Chondrocyte (in vitro differentiated cells): ENCODE measurements at regions not wholly inside any gene's neighbourhood (a gene's known extent, or its start where the extent isn't known, plus 50 kb on each side); places are given as distances from the start of the nearest gene placed in this dataset.

ENCODE experiments used
- DNase-seq: peaks from one replicate; pipeline ENCODE4 v3.0.0; 2021; ENCODE audit warnings: mixed read lengths, low spot score
- H3K27ac Mint-ChIP-seq: one replicate; pipeline ENCODE4 v1.8.0; 2021; ENCODE audit warnings: mild to moderate bottlenecking, moderate library complexity, mixed read lengths; ENCODE audit not compliant: unreplicated experiment
- H3K27me3 Mint-ChIP-seq: 2 replicates; pipeline ENCODE4 v1.8.0; 2021; ENCODE audit warnings: low read depth, mixed read lengths
- H3K36me3 Mint-ChIP-seq: 2 replicates; pipeline ENCODE4 v1.8.0; 2021; ENCODE audit warnings: low read depth, mixed read lengths
- H3K4me1 Mint-ChIP-seq: 2 replicates; pipeline ENCODE4 v1.8.0; 2021; ENCODE audit warnings: low read depth, mild to moderate bottlenecking, mixed read lengths
- H3K4me3 Mint-ChIP-seq: one replicate; pipeline ENCODE4 v1.8.0; 2021; ENCODE audit warnings: mild to moderate bottlenecking, moderate library complexity, mixed read lengths; ENCODE audit not compliant: unreplicated experiment
- H3K9me3 Mint-ChIP-seq: 2 replicates; pipeline ENCODE4 v1.8.0; 2021; ENCODE audit warnings: low read depth, mixed read lengths
- TF ChIP-seq, protein P1 (sequence below): fragments of 200-600 bp; sonication (generic); IDR thresholded peaks from 2 replicates; pipeline ENCODE4 v1.5.0; 2021; ENCODE audit warnings: antibody characterized with exemption, mild to moderate bottlenecking, moderate library complexity

DNA sequence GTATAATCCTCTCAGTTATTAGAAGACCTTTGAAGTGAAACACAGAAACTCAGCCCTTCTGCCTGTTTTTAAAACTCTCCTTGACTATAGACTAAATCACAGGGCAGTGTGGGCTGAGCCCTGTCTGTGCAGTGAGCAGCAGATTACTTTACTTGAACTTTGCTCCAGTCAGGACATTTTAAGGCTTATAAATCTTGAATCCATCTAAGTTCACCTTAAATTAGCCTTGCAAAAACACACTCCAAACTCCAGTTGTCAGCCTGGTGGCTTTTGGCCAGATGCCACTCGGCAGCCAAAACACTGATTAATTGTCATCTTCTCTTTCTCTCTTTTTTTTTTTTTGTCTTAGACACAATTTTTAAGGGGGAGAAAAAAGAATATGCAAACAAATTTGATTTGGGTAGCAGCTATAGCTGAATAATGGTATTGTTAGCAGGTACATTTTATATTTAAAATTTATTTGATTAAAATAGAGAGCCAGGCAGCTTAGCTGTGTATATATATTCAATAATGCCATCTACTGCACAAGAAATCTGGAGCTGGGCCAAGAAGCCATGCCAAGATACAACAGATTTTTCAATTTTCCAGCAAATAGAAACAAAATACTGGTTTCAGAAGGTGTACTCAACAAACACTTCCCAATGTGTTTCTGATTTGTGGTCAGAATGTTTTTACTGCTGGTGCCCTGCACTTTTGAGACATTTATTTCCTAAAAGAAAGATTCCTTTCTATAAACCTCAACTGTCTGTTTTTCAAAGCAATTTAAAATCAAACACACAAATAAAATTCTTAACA, 247.7 kb downstream of the TFEC start:
- TF ChIP-seq, protein P1, sequence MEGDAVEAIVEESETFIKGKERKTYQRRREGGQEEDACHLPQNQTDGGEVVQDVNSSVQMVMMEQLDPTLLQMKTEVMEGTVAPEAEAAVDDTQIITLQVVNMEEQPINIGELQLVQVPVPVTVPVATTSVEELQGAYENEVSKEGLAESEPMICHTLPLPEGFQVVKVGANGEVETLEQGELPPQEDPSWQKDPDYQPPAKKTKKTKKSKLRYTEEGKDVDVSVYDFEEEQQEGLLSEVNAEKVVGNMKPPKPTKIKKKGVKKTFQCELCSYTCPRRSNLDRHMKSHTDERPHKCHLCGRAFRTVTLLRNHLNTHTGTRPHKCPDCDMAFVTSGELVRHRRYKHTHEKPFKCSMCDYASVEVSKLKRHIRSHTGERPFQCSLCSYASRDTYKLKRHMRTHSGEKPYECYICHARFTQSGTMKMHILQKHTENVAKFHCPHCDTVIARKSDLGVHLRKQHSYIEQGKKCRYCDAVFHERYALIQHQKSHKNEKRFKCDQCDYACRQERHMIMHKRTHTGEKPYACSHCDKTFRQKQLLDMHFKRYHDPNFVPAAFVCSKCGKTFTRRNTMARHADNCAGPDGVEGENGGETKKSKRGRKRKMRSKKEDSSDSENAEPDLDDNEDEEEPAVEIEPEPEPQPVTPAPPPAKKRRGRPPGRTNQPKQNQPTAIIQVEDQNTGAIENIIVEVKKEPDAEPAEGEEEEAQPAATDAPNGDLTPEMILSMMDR: no peak
- Mint-ChIP-seq H3K27ac (no peak overlapping the region), H3K36me3 (no peaks in the 10 kb centered on the region), H3K4me1 (peaks cover 12% of the 10 kb centered on the region), H3K4me3 (no peak overlapping the region), H3K27me3 (no peaks in the 10 kb centered on the region), H3K9me3 (peaks cover 3% of the 10 kb centered on the region)
- DNase-seq: no peak

DNA sequence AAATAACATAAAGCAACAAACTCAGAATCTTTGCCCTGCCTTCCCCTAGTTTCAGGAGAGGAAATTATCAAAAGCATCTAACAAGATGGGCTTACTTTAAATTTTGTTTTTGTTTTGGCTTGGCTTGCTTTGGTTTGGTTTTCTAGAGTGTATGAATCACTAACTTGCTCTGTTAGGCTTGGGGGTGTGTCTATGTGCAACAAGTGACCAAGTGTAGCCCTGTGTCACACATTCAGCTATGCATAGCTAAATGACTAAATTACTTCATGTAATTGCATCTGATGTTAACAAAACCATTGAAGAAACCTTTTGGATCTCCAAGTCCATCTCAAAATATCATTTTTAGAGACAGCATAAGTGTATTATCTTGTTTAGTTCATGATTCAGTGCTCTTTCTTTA, 251.0 kb downstream of the TFEC start:
- no peak overlapping the region for H3K4me3 Mint-ChIP-seq
- TF ChIP-seq, protein P1: no peak
- DNase-seq: no peak
- H3K9me3 Mint-ChIP-seq: no peaks in the 10 kb centered on the region
- peaks cover 12% of the 10 kb centered on the region for H3K4me1 Mint-ChIP-seq
- no peak overlapping the region for H3K27ac Mint-ChIP-seq
- H3K27me3 Mint-ChIP-seq: no peaks in the 10 kb centered on the region
- no peaks in the 10 kb centered on the region for H3K36me3 Mint-ChIP-seq

DNA sequence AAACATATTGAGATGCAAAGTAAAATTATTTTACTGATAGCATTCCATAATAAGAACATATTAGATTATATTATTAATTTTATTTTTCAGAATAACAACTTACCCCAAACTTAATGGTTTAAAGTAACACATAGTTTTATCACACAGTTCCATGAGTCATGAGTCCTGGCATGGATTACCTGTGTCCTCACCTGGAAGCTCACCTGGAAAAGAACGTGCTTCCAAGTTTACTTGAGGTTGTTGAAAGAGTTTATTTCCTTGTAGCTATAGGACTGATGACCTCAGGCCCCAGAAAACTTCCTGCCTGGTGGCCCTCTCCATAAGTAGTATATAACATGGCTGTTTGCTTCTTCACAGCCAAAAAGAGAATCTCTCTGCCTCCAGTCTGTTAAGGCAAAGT, 254.6 kb downstream of the TFEC start:
- TF ChIP-seq, protein P1: no peak
- no peak for DNase-seq
- H3K9me3 Mint-ChIP-seq: no peaks in the 10 kb centered on the region
- no peak overlapping the region for H3K4me3 Mint-ChIP-seq
- H3K27me3 Mint-ChIP-seq: no peaks in the 10 kb centered on the region
- H3K4me1 Mint-ChIP-seq: peaks cover 6% of the 10 kb centered on the region
- no peak overlapping the region for H3K27ac Mint-ChIP-seq
- H3K36me3 Mint-ChIP-seq: no peaks in the 10 kb centered on the region

DNA sequence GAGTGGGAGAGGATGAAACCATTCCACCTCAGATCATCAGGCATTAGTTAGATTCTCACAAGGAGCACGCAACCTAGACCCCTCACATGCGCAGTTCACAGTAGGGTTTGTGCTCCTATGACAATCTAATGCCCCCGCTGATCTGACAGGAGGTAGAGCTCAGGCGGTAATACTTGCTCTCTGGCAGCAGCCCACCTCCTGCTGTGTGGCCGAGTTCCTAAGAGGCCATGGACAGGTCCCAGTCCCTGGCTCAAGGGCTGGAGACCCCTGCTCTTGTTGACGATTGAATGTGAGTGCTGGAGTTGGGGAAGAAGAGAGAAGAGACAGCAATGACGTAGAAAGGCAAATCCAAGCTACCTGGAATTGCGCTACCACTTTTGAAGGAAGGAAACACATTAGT, 267.2 kb downstream of the TFEC start:
- Mint-ChIP-seq H3K4me3 (no peak overlapping the region), H3K27ac (no peak overlapping the region), H3K36me3 (no peaks in the 10 kb centered on the region), H3K9me3 (peaks cover 2% of the 10 kb centered on the region), H3K27me3 (peaks cover 2% of the 10 kb centered on the region), H3K4me1 (no peaks in the 10 kb centered on the region)
- DNase-seq: no peak
- TF ChIP-seq, protein P1: no peak

DNA sequence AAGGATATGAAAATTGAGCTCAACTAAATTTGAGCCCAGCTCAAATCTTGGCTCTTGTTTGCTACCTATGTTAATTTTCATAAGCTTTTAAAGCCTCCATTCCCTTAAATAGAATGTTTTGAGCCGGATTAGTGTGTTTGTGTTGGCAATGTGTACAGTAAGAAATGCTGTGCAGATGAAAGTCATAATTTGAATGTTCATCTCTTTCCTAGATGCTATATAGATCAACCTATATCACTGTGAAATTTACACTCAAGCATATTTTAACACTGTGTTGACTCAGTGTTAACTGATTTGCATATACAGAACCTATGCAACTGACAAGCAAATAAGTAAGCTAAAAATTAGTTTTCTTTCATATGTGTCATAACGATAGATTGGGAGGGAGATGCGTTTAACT, 272.5 kb downstream of the TFEC start:
- Mint-ChIP-seq H3K4me1 (no peaks in the 10 kb centered on the region), H3K27ac (no peak overlapping the region), H3K27me3 (peaks cover 2% of the 10 kb centered on the region), H3K9me3 (no peaks in the 10 kb centered on the region), H3K36me3 (no peaks in the 10 kb centered on the region), H3K4me3 (no peak overlapping the region)
- DNase-seq: no peak
- TF ChIP-seq, protein P1: no peak
